KG1 (cell line): ENCODE measurements at regions not wholly inside any gene's neighbourhood (a gene's known extent, or its start where the extent isn't known, plus 50 kb on each side); places are given as distances from the start of the nearest gene placed in this dataset.

Source experiments
- DNase-seq: peaks from one replicate; lab custom pipeline; 2025; lab: John Stamatoyannopoulos, UW

GRCh38 chr5:136689552-136689951, 324.2 kb upstream of the TRPC7 start:
- no peak for DNase-seq

GRCh38 chr5:136686192-136686872, 321.0 kb upstream of the TRPC7 start:
- no peak for DNase-seq

- DNase-seq: no peak
Measured at GRCh38 chr5:136682986-136683385, 317.6 kb upstream of the TRPC7 start.

- DNase-seq: no peak
Measured at GRCh38 chr5:136679233-136679632, 313.9 kb upstream of the TRPC7 start.

- no peak for DNase-seq
Measured at GRCh38 chr5:136677217-136677616, 311.9 kb upstream of the TRPC7 start.

- no peak for DNase-seq
Measured at GRCh38 chr5:136676685-136677084, 311.3 kb upstream of the TRPC7 start.

- DNase-seq: no peak
Measured at GRCh38 chr5:136675769-136676168, 310.4 kb upstream of the TRPC7 start.

- DNase-seq: no peak
Measured at GRCh38 chr5:136674178-136674577, 308.8 kb upstream of the TRPC7 start.

GRCh38 chr5:136667789-136668188, 302.4 kb upstream of the TRPC7 start:
- DNase-seq: no peak

GRCh38 chr5:136666970-136667620, 301.8 kb upstream of the TRPC7 start:
- no peak for DNase-seq

GRCh38 chr5:136665331-136665730, 300.0 kb upstream of the TRPC7 start:
- no peak for DNase-seq

- no peak for DNase-seq
Measured at GRCh38 chr5:136661026-136661425, 295.7 kb upstream of the TRPC7 start.

GRCh38 chr5:136656811-136657210, 291.5 kb upstream of the TRPC7 start:
- DNase-seq: no peak

GRCh38 chr5:136655468-136655867, 290.1 kb upstream of the TRPC7 start:
- no peak for DNase-seq

- DNase-seq: no peak
Measured at GRCh38 chr5:136646915-136647314, 281.6 kb upstream of the TRPC7 start.

- DNase-seq: no peak
Measured at GRCh38 chr5:136642976-136643375, 277.6 kb upstream of the TRPC7 start.

GRCh38 chr5:136639616-136640015, 274.3 kb upstream of the TRPC7 start:
- DNase-seq: no peak

- DNase-seq: no peak
Measured at GRCh38 chr5:136638084-136638483, 272.7 kb upstream of the TRPC7 start.

- DNase-seq: no peak
Measured at GRCh38 chr5:136636001-136636400, 270.7 kb upstream of the TRPC7 start.

GRCh38 chr5:136631186-136631585, 265.8 kb upstream of the TRPC7 start:
- DNase-seq: no peak

GRCh38 chr5:136629125-136629792, 263.9 kb upstream of the TRPC7 start:
- no peak for DNase-seq

GRCh38 chr5:136626531-136626930, 261.2 kb upstream of the TRPC7 start:
- no peak for DNase-seq

- DNase-seq: no peak
Measured at GRCh38 chr5:136622747-136623146, 257.4 kb upstream of the TRPC7 start.
